BE2C (cell line): ENCODE measurements at regions not wholly inside any gene's neighbourhood (a gene's known extent, or its start where the extent isn't known, plus 50 kb on each side); places are given as distances from the start of the nearest gene placed in this dataset.

Experiments
- DNase-seq: peaks from one replicate; pipeline ENCODE4 v3.0.0-alpha.2; 2020
- H3K27me3 ChIP-seq: fragments of 250-450 bp; sonication (Bioruptor Pico); 2 replicates; pipeline ENCODE4 v1.5.1; 2020; ENCODE audit warnings: mild to moderate bottlenecking
- H3K36me3 ChIP-seq: fragments of 250-450 bp; sonication (Bioruptor Pico); 2 replicates; pipeline ENCODE4 v1.5.1; 2020; ENCODE audit warnings: mild to moderate bottlenecking
- H3K4me1 ChIP-seq: fragments of 250-450 bp; sonication (Bioruptor Pico); 2 replicates; pipeline ENCODE4 v1.5.1; 2020
- H3K4me3 ChIP-seq: 2 replicates; pipeline ENCODE4 v1.5.1; 2011; ENCODE audit warnings: low read depth, low read length
- H3K9me3 ChIP-seq: fragments of 250-450 bp; sonication (Bioruptor Pico); 2 replicates; pipeline ENCODE4 v1.5.1; 2020
- CTCF ChIP-seq: IDR thresholded peaks from 2 replicates; pipeline ENCODE4 v1.5.1; 2012; ENCODE audit warnings: mild to moderate bottlenecking, low read depth, low read length

- no peaks in the 10 kb centered on the region for H3K9me3 ChIP-seq
- no peaks in the 10 kb centered on the region for H3K4me1 ChIP-seq
- H3K4me3 ChIP-seq: no peak overlapping the region
- no peaks in the 10 kb centered on the region for H3K36me3 ChIP-seq
- no peaks in the 10 kb centered on the region for H3K27me3 ChIP-seq
- TF ChIP-seq CTCF: no peak
- DNase-seq: no peak
Observed at GRCh38 chr4:161143375-161143774, 1020.4 kb downstream of the FSTL5 start.

GRCh38 chr4:161134795-161135194 lies 1029.0 kb downstream of the FSTL5 start:
- Histone ChIP-seq H3K9me3 (no peaks in the 10 kb centered on the region), H3K27me3 (no peaks in the 10 kb centered on the region), H3K4me1 (peaks cover 10% of the 10 kb centered on the region), H3K36me3 (no peaks in the 10 kb centered on the region), H3K4me3 (no peak overlapping the region)
- DNase-seq: no peak
- TF ChIP-seq CTCF: no peak

GRCh38 chr4:161133586-161134276 lies 1030.1 kb downstream of the FSTL5 start:
- no peak for TF ChIP-seq CTCF
- H3K36me3 ChIP-seq: no peaks in the 10 kb centered on the region
- DNase-seq: no peak

GRCh38 chr4:161132715-161133425 lies 1030.9 kb downstream of the FSTL5 start:
- H3K4me3 ChIP-seq: no peak overlapping the region
- no peaks in the 10 kb centered on the region for H3K27me3 ChIP-seq
- no peak for DNase-seq
- H3K4me1 ChIP-seq: peaks cover 10% of the 10 kb centered on the region
- H3K36me3 ChIP-seq: no peaks in the 10 kb centered on the region
- no peak for TF ChIP-seq CTCF
- H3K9me3 ChIP-seq: no peaks in the 10 kb centered on the region

More at GRCh38 chr4:161133586-161134276, 1030.1 kb downstream of the FSTL5 start:
- H3K4me3 ChIP-seq: no peak overlapping the region
- H3K4me1 ChIP-seq: peaks cover 10% of the 10 kb centered on the region
- no peaks in the 10 kb centered on the region for H3K9me3 ChIP-seq
- no peaks in the 10 kb centered on the region for H3K27me3 ChIP-seq

GRCh38 chr4:161121451-161121850 lies 1042.3 kb downstream of the FSTL5 start:
- no peaks in the 10 kb centered on the region for H3K36me3 ChIP-seq
- no peak for TF ChIP-seq CTCF
- no peaks in the 10 kb centered on the region for H3K4me1 ChIP-seq
- no peaks in the 10 kb centered on the region; the same call in 1 of the 2 replicates for H3K9me3 ChIP-seq
- no peak overlapping the region for H3K4me3 ChIP-seq
- no peaks in the 10 kb centered on the region for H3K27me3 ChIP-seq
- DNase-seq: no peak

- Histone ChIP-seq H3K4me3 (no peak overlapping the region), H3K36me3 (no peaks in the 10 kb centered on the region), H3K4me1 (no peaks in the 10 kb centered on the region), H3K27me3 (no peaks in the 10 kb centered on the region), H3K9me3 (no peaks in the 10 kb centered on the region)
- no peak for TF ChIP-seq CTCF
- no peak for DNase-seq
Observed at GRCh38 chr4:161101881-161102280, 1061.9 kb downstream of the FSTL5 start.
